T-helper 2 cell (primary cell): ENCODE measurements at regions not wholly inside any gene's neighbourhood (a gene's known extent, or its start where the extent isn't known, plus 50 kb on each side); places are given as distances from the start of the nearest gene placed in this dataset.

Experiments
- DNase-seq, 5 experiments: peaks; one replicate each; pipeline versions ENCODE4 v3.0.0 to v3.0.0-alpha.2; 2012 to 2022

DNA sequence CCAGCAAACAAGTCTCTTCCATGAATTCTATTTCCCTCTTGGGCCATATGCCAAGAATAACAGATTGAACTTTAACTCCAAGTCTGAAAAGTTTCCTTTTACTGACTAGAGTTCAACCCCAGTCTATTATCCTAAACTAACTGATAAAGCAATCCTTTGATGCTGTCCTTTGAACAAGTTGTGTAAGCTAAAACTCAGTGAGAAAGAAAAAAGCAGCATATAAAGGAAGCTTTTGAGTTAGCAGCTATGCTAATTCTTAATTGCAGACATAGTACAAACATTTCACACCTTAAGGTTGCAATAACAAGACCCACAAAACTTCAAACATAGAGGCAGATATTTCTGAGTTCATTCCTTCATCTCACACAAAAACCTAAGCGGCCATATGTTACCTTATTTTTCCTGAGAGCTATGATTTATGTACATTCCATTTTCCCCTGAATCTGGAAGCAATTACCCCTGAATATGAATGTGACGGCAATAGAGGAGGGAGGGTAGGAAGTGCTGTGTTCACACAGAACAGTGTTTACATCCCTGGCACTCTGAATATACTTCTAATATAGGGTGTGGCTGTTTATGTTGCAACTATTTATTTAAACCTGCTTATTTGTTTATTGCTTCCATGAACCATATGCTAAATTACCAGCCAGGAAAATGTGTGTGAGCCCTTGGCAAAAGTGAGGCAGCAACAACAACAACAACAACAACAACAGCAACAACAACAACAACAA, 180.6 kb downstream of the IRS1 start:
- DNase-seq: no peak

DNA sequence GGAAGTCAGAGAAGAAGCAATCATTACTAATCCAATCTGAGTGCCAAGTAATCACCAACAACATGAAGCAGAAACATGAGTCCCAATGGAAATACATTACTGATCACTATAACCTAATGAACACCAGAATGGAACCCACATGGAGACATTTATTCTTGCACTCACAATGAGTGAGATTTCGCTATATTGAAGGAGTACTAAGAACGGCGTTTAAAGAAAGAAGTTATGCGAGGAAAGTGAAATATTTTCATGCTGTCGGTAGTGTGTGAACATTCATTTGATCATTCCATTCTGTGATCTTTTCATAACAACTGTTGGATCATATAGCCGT, 181.1 kb downstream of the IRS1 start:
- DNase-seq: no peak

DNA sequence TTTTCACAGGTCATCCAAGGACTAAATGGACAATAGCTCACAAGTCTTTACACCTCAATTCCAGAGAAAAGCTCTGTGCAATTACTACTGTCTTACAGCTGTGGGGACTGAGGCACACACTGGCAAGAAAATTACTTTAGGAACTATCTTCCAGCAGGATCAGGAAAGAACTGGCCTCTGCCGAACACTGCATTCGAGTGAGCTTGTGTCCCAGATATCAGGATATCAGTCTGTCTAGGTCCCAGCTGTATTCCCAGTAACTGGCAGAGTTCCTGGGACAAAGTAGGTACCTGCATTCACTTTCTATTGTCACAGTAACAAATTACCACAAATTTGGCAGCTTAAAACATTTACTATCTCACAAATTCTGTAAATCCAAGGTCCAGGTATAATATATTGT, 183.7 kb downstream of the IRS1 start:
- DNase-seq: no peak

DNA sequence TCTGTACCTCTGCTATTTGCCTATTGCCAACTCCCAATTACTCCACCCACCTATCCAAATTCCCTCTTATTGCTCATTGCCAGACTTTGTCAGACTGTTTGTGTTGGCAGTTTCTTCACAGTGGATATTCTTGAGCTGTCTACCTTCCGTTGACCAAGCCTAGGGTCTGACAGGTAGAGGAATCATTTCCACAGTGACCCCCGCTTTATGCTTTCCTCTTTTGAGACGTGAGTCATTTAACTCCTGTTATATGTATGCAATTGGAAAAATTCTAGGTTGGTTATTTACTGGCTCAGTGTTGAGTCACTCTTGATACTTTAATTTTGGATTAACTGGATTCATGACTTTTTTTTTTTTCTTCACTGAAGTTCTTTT, 187.7 kb downstream of the IRS1 start:
- no peak for DNase-seq

DNA sequence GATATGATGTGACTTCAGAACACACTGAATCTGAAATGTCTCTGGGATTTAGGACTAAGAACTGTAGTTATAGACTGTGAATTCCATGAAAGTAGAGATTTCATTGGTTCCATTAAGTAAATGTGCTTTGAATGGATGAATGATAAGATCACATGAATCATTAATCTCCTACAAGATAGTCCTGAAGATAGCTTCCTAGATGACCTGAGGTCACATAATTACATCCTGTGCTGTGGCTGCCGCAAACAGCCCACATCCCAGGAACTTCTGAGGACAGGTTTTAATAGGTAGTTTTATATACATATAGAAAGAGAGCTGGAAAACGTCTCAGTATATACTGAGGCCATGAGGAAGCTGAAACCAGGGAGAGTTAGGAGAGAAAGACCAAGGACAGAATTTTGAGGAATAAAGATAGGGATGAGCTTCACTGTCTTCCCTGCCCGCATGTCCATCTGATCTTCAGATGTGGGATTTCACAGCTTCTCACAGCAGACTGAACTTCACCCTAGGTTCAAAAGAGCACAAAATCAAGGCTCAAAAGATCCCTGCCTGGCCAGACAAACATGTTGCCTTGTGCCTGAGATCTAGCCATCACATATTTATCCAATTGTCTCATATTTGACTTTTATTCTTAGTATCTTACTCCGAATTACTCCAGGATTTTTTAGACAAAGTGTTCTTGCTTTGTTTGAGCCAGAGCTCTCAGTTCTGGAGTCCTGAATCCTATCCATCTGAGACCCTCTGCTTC, 188.2 kb downstream of the IRS1 start:
- no peak for DNase-seq

DNA sequence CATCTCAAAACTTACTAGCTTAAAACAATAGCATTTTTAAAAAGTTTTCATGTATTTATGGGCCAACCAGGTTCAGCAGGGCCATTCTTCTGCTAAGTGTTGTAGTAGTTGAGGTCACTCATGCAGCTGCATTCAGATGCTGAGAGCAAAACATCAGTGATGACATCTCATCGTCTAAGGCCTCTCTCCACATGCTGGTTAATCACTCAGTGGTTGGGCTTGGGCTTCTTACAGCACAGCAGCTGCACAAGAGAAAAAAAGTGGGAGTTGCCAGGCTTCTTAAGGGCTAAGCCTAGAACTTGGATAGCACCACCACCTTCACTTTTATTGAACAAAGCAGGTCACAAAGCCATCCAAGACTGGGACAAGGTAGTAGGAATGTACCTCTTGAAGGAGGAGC, 190.3 kb downstream of the IRS1 start:
- no peak for DNase-seq

DNA sequence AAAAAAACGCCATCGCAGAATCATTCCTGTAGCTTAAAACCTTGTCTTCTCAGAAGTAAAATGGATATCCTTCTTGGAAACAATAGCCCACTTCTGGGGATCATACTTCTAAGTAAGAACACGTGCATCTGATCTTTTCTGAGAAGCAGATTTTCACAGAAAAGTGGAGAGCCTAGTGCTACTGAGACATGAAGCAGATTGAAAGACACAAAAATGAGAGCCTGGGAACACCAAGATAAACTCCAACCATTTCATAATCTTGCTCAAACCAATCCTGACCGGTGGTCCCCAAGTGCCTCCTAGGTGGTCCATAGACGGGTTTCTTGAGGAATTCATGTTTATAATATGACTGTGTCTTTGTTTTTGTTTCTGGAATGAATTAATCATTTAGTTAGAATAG, 191.2 kb downstream of the IRS1 start:
- DNase-seq: no peak

DNA sequence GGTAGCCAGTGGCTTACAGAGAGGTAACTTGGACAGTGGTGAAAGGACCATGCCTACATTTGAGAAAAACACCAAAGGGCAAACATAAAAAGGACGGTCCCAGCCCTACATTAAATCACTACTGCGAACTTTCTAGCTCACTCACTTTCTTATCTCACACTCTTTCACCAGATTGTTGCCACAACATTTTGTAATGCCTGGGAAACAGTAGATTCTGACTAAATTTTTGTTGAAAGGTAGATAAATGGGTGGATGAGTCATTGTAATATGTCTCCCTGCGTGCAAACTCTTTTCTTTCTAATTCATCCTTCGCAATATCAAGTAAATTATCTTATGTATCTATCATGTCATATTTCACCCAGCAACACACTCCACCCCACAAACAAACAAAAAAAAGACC, 192.2 kb downstream of the IRS1 start:
- peak in 1 of 5 experiments; percentile 2 for DNase-seq

DNA sequence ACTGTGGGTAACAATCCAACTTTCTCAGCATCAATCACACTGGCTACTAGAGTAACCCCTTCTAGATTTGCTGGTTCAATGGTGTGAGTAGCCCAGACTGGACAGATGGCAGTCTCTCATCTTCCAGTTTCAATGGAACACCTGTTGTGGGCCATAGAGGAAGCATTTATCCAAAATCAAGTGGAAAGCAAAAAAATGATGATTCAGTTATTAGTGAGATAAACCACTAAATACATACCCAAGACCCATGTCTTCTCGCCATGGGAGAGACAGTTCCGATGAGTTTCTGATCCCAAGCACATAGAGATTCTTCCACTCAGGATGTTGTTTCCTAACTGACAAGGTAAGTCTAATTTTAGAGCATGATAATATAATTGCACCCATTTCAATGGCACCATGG, 194.0 kb downstream of the IRS1 start:
- DNase-seq: no peak

DNA sequence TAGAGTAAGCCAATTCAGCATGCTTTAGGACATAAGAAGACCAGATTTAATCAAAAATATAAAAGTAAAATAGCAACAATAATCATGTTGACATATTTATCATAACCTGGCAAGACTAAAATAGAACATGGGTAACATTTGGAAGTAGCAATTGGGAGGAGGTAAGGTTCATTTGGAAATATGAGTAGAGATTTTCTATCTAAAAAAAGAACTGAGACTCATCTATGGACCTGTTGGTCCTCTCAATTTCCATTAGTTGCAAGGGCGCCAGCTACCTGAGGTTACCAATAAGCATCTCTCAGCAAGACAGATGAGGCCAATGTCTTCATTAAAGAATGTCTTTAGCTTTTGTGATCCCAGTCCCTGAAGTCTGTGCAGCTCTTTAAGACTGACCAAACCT, 196.0 kb downstream of the IRS1 start:
- DNase-seq: no peak

DNA sequence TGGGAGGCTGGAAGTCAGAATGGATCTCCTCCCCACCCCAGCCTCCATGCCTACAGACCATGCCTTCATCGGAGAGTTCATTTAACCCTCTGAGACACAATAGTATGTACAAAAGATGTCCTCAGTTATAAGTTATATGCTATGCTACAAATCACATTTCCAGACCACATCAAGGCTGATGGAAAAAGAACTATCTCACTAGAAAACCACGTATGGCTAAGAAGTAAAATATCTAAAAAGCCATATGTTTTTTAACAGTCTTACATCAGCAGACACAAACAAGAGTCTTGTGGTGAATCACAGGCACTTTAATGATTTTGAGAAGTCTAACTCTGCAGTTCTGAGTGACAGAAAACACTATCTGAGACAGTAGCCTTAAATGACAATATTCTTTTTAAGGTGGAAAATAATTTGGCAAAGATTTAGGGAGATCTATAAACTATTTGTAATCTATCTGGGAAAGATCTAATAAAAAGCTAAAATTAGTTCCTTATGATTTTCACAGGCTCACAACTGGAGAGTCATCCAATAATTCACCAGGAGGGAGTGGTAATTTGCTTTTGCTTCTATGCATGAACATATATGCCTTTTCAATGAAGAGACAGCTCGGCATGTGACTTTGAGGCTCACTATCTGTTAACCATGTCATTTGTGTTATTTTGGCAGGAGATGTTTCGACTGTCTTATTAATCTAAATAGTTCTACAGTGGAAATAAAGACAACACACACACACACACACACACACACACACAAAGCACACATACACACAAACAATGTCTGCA, 197.5 kb downstream of the IRS1 start:
- DNase-seq: no peak

DNA sequence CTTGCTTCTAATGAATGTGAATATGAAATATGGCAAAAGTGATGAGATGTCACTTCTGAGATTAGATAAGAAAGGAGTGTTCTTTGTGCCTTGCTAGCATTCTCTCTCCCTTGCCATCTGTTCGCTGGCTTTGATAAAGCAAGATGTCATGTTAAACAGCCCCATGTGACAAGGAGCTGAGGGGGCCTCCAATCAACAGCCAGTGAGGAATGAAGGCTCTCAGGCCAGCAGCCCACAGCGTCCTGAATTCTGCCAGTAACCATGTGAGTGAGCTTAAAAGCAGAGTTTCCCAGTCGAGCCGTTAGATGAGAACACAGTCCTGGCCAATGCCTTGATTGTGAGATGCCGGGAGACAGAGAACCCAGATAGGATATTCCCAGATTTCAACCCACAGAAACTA, 198.8 kb downstream of the IRS1 start:
- DNase-seq: no peak

DNA sequence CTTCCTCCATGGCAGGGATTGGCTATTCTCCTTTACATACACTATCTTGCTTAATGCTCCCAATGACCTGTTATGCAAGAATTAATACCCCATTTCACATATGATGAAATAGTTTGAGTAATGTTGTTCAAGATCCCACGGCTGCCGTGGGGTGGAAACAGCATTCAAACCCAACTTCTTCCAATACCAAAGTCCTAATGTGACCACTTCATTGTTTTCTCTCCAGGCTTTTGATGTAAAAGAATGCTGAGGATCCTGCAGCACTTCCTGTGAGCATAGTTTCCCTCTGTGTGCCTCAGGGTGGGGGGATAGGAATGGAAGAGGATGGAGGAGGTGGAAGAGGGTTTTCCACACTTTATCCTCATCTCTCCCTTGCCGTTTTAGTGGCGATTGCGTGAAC, 199.4 kb downstream of the IRS1 start:
- no peak for DNase-seq

DNA sequence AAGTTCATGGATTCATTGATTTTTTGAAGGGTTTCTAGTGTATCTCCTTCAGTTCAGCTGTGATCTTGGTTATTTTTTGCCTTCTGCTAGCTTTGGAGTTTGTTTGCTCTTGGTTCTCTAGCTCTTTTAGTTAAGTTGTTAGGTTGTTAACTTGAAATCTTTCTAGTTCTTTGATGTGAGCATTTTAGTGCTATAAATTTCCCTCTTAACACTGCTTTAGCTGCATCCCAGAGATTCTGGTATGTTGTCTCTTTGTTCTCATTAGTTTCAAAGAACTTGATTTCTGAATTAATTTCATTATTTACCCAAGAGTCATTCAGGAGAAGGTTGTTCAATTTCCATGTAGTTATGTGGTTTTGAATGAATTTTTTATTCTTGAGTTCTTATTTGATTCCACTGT, 210.6 kb downstream of the IRS1 start:
- DNase-seq: no peak

DNA sequence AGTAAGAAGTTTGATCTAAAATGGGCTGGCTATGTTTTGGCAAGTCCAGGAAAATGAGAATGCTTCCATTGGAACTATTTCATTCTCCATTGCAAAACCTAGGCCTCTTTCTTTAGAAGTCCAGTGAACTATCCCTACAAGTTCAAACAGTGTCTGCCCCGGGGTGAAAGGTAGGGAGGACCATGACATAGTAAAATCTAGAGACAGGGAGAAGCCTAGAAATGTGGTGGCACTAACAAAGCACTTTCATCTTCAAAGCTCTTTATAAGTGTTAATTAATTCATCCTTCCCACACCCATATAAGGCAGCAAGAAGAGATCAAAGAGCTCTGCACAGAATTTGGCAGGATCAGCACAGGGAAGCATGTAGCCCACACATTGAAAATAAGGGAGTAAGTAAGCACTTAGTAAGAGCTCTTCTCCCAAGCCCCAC, 214.5 kb downstream of the IRS1 start:
- no peak for DNase-seq

DNA sequence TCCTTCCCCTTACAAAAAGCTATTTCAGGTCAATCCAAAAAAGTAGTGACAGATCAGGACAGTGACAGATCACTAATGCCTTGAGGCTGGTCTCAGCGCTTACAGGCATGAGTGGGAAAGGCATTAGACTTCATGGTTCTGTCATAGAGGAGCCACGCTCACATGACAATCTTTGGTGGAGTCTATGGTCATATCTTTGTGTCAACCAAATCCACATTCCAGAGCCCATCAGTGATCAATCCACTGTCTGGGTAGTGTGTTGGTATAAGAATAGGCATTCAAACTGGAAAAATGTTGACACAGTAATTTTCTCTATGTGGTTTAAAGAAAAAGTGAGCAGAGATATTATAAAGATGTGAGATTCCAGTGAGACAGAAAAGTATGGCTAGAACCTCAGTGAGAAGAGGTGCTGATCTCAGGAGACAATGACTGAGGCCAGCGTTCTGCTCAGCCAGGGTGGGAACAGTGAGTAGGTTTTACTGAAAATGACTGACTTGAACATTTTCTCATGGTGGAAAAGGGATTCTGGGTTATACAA, 215.0 kb downstream of the IRS1 start:
- DNase-seq: no peak

DNA sequence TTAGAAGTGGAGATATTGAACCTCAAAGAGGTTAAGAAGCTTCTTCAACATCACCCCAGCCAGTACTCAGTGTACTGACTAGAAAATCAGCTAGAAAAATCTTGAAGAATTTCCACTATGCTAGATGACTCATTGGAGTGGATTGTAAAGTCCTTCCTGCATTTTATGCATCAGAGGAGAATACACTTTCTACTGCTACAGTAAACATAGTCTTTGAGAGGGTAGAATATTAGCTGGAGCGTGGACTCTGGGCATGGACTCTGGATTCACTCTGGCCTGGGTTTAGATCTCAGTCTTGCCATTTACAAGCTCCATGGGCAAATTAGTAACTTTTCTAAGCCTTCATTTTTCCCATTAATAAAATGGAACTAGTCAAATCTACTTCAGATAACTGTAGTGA, 215.9 kb downstream of the IRS1 start:
- no peak for DNase-seq

DNA sequence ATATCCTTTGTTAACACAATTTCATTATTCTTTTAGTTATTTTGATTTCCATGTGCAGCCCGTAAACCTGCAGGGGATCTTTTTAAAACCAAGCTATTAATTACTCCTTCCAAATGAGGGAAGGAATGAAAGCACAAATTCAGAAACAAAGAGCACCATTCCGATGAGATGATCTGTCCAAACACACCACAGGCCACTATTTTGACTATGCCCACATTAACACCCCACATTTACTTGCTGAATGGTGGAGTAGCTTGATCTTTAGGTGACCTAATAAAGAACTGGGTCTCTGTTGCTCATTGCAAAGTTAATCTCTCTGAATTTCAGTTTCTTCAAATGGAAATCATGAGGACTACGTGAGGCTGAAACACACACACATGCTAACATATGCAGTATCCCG, 218.0 kb downstream of the IRS1 start:
- no peak for DNase-seq

DNA sequence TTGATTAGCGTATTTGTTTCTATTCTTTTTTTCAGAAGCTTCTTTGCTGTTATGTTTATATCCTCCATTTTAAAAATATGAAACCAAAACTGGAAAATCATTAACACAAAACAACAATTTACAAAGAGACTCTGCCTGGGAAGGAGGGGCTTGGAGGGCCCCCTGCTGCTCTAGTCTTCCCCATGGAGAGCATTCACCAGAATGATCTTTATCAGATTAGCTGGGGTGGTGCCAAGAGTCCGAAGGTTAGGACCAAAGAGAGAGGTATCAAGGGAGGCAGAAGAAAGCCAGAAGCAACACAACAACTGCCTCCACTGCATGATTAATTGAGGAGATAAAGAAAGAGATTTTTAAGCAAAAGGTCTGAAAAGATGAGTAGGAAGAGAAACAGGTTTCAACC, 218.6 kb downstream of the IRS1 start:
- DNase-seq: no peak

DNA sequence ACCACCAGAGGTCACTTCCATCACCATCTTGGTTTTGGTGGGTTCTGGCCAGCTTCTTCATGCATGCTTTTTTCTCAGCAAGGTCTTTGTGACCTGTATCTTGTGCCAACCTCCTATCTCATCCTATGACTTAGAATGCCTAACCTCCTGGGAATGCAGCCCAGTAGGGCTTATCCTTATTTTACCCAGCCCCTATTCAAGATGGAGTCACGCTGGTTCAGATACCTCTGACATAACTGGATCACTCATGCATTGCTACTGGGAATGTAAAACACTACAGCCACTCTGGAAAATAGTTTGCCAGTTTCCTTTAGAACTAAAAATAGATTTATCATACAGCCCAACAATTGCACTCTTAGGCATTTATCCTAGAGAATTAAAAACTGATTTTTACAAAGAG, 219.2 kb downstream of the IRS1 start:
- DNase-seq: no peak

DNA sequence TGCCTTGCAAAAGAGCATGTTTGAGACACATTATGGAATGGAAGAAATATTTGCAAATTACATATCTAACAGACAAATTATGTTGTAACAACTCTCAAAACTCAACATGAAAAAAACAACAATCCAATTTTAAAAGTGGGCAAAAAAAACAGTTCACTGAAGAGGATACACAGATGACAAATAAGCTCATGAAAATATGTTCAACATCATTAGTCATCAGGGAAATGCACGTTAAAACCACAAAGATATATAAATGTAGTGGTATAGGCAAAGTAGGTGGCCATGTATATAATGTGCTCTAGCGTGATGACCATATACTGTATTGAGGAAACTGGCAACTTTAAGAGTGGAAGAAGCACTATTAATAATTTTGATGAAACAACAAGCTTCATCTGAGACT, 220.1 kb downstream of the IRS1 start:
- no peak for DNase-seq

DNA sequence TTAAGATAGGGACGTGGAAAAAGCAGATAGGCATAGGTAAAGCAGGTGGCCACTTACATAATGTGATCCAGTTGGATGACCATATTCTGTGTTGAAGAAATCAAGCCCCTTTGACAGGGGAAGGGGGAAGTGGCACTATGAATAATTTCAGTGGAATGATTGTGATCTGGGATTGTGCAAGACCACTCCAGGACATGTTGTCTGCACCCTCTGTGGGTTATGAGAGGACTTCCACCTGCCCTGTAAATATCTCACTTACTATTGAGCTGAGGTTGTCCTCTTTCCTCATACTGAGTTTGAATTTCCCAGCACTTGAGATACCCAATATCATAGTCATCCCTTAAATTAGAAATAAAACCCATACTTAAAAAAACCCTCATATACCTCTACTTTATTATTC, 220.7 kb downstream of the IRS1 start:
- DNase-seq: no peak

DNA sequence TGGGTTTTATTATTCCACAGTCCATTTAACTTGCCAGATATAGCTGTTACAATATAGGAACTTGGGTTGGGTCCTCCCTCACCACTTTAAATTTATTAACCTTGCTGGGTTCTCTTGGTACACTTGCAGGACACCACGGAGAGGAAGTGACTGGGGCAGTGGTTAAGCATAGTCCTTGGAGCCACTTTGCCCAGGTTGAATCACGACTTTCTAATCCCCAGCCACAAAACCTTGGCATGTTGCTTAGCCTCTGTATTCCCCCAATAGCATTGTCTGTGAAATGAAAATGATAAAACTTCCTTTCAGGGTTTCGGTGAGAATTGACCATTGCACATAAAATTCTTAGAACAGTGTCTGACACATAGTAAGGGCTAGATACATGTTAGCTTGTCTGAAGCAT, 221.2 kb downstream of the IRS1 start:
- DNase-seq: no peak

DNA sequence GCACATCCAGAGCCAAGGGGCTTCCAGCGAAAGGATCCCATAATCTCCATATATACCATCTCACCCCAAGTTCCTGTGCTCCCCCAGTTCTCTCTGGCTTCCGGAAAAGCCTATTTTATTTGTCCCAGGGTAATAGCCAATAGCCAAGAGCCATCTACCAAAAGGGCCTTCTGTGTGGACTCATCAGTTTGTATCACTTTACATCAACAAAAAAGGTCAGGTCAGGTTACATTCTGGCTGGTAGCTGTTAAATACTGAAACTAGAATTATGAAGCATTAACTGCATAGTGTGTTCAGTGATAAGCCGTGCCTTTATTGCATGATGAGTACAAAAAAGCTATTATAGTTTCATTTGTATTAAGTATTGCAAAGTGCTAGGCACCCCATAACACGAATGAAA, 223.7 kb downstream of the IRS1 start:
- DNase-seq: no peak
